Brain pericyte (primary cell): ENCODE measurements at regions not wholly inside any gene's neighbourhood (a gene's known extent, or its start where the extent isn't known, plus 50 kb on each side); places are given as distances from the start of the nearest gene placed in this dataset.

ENCODE experiments used
- DNase-seq: peaks from one replicate; pipeline ENCODE4 v3.0.0-alpha.2; 2012; ENCODE audit warnings: low read depth, low spot score

- DNase-seq, result no peak
These were observed 56.4 kb downstream of the NEUROD6 start for GRCh38 chr7:31284106-31284505.

GRCh38 chr7:31271641-31272405, 68.7 kb downstream of the NEUROD6 start:
- DNase-seq, result no peak

- no peak for DNase-seq
These were observed 73.0 kb downstream of the NEUROD6 start for GRCh38 chr7:31267486-31267885.

- no peak for DNase-seq
These were observed 77.2 kb downstream of the NEUROD6 start for GRCh38 chr7:31263338-31263737.

GRCh38 chr7:31261341-31261740, 79.2 kb downstream of the NEUROD6 start:
- DNase-seq, result no peak

- DNase-seq, result no peak
These were observed 79.7 kb downstream of the NEUROD6 start for GRCh38 chr7:31260851-31261250.

GRCh38 chr7:31258391-31258790, 82.1 kb downstream of the NEUROD6 start:
- no peak for DNase-seq

- DNase-seq, result no peak
These were observed 84.0 kb downstream of the NEUROD6 start for GRCh38 chr7:31256506-31256905.

- DNase-seq, result no peak
These were observed 85.6 kb downstream of the NEUROD6 start for GRCh38 chr7:31254926-31255325.

GRCh38 chr7:31253532-31253931, 87.0 kb downstream of the NEUROD6 start:
- DNase-seq, result no peak

- no peak for DNase-seq
These were observed 89.1 kb downstream of the NEUROD6 start for GRCh38 chr7:31251441-31251840.

GRCh38 chr7:31249671-31250070, 90.9 kb downstream of the NEUROD6 start:
- DNase-seq, result no peak

GRCh38 chr7:31236868-31237267, 103.7 kb downstream of the NEUROD6 start:
- DNase-seq, result no peak

GRCh38 chr7:31234836-31235605, 105.5 kb downstream of the NEUROD6 start:
- DNase-seq, result peak; percentile 1

- no peak for DNase-seq
These were observed 111.6 kb downstream of the NEUROD6 start for GRCh38 chr7:31228957-31229356.

GRCh38 chr7:31214751-31215150, 125.8 kb downstream of the NEUROD6 start:
- no peak for DNase-seq

- no peak for DNase-seq
These were observed 129.2 kb downstream of the NEUROD6 start for GRCh38 chr7:31211281-31211680.

GRCh38 chr7:31204071-31204470, 136.5 kb downstream of the NEUROD6 start:
- no peak for DNase-seq

- no peak for DNase-seq
These were observed 137.0 kb downstream of the NEUROD6 start for GRCh38 chr7:31203551-31203950.

GRCh38 chr7:31202801-31203200, 137.7 kb downstream of the NEUROD6 start:
- DNase-seq, result no peak

- no peak for DNase-seq
These were observed 140.9 kb downstream of the ADCYAP1R1 start for GRCh38 chr7:31192986-31193385.

GRCh38 chr7:31190906-31191305, 138.8 kb downstream of the ADCYAP1R1 start:
- DNase-seq, result no peak

- no peak for DNase-seq
These were observed 134.1 kb downstream of the ADCYAP1R1 start for GRCh38 chr7:31186202-31186601.
